Kasumi-1 (cell line): ENCODE measurements at regions not wholly inside any gene's neighbourhood (a gene's known extent, or its start where the extent isn't known, plus 50 kb on each side); places are given as distances from the start of the nearest gene placed in this dataset.
"Not testable (repeated sequence)": the region's sequence is repeated elsewhere in the genome, so short reads cannot be mapped to it uniquely, and the experiment has no call there.

Experiments
- DNase-seq, 2 experiments: peaks; one replicate each; lab custom pipeline; 2025; lab: John Stamatoyannopoulos, UW

DNA sequence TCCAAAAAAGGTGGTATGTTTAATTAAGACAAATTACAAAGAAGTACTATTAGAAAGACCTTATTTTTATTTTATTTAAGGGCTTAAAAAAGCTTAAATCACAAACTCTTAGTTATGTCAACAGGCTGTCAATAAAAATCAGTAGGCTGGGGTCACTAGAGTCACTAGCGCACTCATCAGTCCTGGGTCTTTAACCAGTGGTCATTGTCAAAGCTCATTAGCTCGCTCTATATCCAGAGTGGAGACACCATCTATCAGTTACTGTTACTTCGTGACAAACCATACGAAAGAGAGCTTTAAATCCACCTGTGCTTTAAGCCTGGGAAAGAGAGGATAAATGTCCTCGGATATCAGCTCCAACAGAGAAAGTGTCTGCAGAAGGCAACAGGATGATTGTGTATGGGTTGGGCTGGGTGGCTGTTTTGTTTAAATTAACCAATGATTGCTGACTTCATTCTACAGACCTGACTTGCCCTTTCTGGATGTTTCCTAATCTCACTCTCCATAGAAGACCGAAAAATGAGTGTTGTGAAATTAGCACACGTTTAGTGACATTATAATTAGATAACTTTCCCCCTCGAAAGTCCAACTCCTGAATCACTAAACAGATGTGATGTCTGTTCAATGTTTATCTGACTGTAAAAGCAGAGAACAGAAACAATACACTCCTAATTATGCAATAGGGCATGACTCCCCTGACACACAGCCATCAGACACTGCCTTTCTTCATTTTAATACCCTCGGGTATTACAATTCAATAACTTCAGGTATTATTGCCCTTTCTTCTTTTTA lies 123.6 kb upstream of the TNPO1 start:
- no peak for DNase-seq

DNA sequence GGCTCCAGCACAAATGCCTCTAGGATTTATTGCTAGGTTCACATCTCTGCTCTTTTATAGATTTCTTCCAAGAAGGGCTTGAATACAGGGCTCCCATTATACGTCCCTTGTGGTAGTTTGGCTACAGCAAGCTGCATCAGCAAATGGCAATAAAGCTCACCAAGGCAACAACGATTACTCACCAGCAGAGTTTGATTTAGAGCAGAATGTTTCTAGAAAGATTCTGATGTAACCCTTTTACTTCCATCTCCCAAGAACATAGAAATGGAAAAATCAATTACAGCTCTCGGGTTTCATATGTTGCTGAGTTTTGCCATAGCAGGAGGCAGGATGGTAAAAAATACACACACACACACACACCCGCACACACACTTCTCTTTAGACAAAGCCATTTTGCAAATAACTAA lies 124.2 kb upstream of the TNPO1 start:
- no peak for DNase-seq

DNA sequence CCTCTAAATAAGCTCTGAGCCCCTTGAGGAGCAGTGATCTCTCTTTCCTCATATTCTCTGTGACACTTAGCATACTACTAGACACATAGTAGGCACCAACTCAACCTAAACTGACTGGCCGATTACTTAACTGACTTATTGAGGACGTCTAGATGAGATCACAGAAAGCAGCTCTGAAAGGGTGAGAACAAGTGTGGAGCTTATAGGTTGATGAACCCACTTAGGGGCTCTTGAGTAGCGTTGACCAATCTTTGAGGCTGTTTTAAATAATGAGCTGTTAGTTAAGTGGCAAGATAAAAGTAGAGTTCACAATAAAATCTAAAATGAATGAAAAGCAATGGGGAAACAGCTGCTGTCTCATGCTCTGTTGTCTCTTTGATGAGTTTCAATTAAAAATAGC lies 124.7 kb upstream of the TNPO1 start:
- no peak for DNase-seq

DNA sequence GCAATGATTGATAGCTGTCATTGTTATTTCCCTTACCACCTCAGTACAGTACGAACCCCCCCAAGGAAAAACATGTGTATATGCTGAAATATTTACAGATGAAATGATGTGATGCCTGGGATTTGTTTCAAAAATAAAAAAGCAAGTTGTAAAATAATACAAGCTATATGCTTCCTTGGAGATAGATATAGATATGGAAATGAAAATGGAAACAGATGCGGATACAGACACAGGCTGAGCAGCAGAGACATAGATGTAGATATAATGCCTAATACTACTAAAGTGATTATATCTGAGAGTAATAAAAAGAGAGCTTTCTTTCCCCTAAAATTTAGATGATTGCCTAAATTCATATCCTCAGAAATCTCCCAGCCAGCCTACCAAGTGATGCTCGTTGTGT lies 127.5 kb upstream of the TNPO1 start:
- no peak for DNase-seq

DNA sequence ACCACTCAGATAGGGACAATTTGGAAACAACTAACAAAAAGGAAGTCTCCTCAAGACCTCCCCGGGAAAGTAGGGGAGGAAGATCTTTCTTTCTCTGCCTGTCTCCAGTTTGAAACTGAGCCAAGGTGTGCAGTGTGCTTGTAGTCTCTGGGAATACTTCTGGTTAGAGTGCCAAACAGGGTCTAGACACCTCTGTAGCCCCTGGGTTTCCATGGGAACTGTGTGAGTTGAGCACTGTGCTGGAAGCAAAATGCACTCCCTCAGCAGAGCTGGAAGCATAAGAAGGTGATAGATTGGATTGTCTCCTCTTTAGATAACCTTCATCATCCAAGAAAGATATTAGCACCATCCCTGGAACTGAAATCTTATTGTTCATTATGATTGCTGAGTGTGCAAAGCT lies 129.2 kb upstream of the TNPO1 start:
- DNase-seq: no peak

DNA sequence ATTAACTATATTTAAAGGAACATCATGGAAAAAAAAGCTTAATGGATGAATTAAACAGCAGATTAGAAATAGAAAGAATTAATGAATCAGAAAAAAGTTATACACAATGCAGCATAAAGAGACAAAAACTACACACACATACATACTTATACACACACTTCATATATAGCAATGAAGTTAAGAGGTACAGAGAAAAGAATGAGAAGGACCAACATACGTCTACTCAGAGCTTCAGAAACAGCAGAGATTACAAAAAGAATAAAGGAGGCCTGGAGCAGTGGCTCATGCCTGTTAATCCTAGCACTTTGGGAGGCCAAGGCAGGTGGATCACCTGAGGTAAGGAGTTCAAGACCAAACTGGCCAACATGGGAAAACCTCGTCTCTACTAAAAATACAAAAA lies 133.9 kb upstream of the TNPO1 start:
- DNase-seq: no peak

DNA sequence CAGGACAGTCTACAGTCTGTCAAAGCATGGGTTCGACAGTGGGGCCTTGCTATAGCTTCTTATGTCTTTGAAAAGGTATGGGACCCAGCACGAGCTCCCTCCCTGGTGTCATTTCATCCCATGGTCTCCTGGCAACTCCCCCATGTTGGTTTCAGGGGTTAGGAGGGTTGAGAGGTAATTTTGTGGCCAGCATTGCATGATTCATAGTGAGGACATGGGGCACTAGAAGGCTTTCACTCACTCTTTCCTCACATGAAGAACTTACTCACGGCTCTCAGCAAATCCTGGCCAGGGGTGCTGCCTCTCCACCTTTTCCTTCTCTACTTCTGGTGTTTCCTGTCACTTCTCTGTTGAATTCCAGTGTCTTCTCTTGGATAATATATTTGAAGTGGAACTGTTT lies 134.7 kb upstream of the TNPO1 start:
- DNase-seq: no peak

DNA sequence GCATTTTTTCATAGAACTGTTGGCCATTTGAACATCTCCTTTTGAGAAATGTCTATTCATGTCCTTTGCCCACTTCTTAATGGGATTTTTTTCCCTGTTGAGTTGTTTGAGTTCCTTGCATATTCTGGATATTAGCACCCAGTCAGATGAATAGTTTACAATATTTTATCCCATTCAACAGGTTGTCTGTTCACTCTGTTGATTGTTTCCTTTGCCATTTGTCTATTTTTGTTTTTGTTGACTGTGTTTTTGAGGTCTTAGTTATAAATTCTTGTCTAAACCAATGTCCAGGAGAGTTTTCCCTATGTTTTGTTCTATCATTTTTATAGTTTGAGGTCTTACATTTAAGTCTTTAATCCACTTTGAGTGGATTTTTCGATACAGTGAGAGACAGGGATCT lies 139.0 kb upstream of the TNPO1 start:
- DNase-seq: no peak

DNA sequence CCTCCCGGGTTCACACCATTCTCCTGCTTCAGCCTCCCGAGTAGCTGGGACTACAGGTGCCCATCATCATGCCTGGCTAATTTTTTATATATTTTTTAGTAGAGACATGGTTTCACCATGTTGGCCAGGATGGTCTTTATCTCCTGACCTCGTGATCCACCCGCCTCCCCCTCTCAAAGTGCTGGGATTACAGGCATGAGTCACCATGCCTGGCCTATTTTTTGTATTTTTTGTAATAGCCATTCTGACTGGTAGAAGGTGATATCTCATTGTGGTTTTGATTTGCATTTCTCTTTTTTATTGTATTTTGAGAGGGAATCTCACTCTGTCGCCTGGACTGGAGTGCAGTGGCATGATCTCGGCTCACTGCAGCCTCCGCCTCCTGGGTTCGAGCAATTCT lies 139.6 kb upstream of the TNPO1 start:
- DNase-seq: not testable (repeated sequence)

DNA sequence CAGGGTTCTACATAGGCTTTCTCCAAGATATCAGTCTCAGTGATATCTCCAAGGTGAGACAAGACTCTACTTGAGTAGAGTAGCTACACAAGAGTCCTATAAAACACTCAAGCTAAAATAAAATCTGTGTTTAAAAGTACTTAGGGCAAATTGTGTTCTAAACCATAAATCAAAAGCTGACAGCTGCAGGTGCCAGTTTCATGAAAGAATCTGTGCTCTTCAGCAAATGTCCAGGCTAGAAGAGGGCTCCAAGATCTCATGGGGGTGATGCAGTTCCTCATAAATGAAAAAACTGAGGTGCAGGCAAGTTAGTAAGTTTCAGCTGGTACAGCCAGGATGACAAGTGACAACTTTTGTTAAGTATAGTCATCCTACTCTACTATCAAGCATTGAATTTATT lies 142.8 kb upstream of the TNPO1 start:
- no peak for DNase-seq

DNA sequence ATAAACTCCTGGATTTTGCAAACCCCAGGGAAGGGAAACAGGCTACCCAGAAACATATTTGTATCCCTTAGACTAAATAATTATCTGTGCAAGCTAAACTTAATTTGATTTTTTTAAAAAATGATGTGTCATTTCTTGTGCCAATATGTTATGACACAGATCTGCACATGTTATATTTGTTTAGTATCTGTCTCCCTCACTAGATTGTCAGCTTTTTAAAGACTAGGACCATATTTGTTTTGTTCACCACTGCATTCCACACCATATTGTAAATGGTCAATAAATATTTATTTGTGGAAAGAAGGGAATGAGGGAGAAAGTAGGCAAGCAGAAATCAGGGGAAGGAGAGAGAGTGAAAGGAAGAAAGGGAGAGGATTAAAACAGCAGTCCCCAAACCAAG lies 143.3 kb upstream of the TNPO1 start:
- DNase-seq: no peak

DNA sequence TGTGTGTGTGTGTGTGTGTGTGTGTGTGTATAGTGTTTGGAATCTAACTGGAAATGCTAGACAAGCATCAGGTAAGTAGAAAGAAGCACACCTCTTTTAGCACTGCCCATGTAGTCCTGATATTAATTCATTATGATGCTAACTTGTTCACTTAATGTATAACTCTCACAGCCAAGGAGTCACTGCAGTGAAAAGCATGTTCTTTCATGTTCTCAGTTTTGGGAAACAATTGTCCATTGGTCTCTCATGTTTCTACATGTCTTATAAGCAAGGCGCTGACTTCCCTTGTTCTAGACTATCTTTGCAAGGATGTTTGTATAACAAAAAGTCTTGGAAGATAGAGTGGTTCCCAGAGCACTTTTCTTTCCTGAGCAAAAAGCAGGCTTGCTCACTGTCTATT lies 148.8 kb upstream of the TNPO1 start:
- DNase-seq: no peak

DNA sequence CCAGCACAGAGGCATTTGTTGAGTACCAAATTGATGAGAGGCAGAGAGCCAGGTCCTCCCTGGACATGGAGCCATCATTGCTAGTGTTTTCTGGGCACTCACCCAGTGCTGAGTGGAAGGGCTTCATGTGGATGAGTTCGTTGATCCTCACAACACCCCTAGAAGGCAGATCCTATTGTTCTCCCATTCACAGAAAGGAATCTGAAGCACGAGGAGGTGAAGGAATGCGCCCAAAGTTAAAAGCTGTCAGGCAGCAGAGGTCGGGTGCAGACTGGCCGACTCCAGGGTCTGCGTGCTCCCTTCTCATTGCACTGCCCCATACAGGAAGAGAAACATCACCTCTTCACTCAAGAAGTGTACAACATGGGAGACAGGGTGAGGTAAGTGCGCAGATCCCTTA lies 153.5 kb upstream of the TNPO1 start:
- DNase-seq: no peak

DNA sequence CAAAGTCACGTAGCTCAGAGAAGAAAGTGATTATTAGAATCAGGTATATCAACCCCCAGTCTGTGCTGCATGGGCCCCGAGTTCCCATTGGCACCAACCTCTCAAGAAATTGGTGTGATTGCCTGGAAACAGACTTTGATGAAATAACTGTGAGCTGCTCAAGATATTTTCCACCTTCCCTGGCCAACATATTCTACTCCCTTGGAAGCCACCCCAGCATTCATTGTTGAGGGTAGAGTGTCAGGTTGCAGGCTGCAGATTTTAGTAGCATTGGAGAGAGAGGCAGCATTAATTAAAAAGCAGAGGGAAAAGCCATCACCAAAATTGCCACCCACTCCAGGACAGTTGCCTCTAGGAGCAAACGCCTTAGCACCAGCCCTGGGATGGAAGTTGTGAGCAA lies 154.2 kb upstream of the TNPO1 start:
- no peak for DNase-seq

DNA sequence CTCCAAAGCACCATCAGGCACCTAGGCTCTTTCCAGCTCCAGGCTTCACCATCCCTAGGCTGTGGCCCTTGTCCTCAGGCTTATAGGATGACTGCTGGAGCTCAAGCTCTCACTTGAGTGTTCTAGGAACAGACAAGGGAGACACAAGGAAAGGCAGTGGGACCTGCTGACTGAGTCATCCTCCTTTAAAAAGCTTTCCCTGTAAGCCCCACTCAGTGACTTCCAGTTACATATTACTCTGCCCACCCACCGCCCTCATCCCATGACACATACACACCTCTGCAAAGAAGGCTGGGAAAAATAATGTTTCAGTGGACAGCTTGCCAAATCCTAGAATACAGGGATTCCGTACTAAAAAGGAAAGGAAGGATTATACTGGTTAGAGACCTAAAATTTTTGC lies 154.2 kb upstream of the ZNF366 start:
- no peak for DNase-seq

DNA sequence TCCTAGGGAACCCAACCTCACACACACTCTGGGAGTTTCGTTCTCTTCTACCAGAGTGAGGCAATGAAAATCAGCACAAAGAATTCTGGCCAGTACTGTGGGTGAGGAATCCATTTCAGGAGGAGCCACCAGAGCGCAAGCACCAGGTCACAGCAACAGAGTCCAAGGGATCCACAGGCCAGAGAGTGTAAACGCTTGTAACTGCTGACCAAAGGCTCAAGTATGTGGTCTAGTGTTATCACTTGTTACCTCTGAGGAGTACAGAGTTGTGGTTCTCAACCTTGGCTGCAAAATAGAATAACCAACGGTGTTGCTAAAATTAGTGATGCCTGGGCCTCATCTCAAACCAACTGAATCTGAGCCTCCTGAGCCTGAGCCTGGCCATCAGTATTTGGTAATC lies 152.5 kb upstream of the ZNF366 start:
- DNase-seq: no peak

DNA sequence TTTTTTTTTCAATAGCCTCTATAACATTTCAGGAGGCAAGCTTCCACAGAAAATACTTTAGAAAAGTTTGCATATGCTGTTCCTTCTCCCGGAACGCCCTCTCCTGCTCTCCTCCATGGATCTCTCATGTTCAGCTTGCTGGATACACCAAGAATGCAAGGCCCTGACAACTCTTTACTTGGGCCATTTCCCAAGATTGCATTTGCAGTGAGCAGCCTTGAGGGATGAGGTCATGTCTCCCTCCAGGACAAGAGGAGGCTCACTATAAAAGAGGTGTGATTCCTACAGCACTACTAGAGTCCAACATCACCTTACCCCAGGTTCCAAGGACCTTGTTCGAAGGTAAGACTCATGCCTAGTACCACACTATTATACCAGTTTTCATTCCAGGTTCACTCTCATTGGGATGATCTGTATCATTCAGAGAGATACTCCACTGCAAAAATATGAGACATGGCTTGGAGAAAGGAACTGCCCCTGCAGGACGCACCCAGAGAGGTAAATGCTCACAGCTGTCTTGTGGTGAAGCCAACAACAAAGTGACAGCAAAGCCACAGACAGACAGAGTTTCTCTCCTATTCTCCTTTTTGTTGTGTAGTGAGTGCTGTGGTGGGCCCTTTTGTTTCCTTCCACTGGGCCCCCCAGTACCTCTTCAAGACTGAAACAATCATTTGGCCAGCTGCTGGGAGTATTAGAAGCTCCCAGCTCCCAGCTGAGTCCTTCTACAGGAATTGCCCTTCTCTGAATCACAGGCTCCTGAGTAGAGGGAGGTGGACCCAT lies 151.7 kb upstream of the ZNF366 start:
- no peak for DNase-seq

DNA sequence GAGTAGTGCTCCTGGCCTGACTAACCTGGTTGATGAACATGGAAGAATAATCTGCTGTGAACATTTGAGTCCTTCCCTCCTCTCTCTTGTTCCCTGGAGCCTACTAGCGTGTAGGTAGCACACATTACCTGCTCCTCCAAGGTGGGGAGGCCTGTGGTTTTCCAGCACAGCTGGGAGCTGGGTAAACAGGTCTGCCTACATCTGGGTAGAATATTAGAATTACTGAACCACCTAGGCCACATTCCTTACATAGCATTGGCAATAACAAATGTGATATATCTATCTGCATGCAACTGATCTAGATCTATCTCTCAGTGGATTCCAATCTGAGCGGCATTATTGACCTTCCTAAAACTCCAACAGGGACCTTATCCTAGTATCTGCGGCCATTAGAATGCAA lies 151.0 kb upstream of the ZNF366 start:
- no peak for DNase-seq

DNA sequence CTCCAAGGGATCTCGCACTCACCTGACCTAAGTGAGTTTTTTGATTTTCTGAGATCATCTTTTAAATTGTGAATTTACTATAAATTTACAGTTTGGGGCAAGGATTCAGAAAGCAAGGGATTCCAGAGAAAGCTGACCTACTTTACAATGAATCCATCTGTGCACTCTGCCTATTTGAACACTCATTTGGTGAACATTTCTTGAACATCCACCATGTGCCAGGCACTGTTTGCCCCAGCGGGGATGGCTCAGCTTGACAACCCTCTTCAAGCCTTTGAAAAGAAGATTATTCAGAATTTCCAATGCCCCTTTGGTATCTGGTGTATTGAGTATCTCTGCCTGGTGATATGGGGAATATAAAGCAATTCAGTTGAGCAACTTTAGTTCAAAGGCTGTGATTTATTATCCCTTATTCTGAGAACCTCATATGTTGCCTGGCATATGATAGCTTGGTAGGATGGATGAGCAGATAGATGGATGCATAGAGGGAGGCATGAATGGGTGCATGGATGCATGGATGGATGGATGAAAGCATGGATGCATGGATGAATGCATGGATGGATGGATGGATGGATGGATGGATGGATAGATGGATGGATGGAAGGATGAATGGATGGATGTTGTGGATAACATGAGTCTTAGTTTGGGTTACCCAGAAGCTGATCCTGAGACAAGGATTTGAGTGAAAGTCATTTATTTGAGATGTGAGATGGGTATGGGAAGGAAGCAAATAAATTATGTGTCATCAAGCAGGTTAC lies 149.7 kb upstream of the ZNF366 start:
- DNase-seq: no peak

DNA sequence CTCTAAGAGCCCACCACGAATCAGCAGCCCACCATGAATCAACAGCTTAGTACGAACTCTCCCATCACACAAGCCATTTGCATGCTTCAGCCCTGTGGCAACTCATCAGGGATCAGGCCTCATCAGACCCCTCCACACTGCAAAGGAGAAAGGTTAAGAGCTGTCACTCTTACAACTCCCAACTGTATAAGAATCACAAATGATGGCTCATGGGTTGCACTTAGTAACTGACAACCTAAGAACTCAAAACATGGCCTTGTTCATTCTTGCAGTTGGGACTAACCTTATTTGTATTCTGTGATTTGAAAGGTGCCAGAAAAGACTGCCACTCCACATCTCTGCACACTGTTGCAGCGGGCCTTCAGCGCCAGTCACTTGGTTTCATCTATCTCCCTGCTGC lies 149.1 kb upstream of the ZNF366 start:
- DNase-seq: no peak

DNA sequence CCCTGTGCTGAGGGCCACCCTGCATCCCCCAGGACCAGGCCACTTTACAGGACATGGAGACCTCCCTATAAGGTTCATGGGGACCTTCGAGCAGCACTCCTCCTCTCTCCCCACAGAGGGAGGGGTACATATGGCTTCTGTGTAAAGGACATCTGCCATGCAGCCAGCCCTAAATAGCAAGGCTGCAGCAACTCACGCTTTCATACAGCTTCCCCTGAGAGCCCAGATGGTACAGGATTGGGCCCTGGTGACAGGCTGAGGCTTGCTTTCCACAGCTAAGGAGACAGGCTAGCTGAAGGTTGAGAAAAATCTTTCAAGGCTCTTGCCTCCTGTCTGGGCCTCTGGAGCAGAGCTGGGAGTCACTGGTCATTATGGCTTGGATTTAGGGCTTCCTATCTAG lies 147.0 kb upstream of the ZNF366 start:
- no peak for DNase-seq

DNA sequence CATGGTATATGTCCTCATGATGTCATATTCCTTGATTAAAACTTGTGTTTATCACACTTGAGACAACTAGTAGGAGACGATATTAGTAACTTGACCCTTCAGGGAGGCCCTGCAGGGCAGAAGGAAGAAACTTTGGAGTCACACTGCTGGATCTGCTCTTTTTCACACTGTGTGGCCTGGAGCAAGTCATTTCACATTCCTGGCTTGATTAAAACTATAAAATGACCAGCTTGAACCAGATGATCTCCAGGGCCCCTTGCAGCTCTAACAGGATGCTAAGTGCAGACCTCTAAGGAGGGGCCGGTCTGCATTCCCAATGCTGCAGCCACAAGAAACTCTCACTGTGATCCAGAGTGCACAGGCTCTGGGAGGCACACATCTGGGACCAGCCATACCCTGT lies 146.4 kb upstream of the ZNF366 start:
- no peak for DNase-seq

DNA sequence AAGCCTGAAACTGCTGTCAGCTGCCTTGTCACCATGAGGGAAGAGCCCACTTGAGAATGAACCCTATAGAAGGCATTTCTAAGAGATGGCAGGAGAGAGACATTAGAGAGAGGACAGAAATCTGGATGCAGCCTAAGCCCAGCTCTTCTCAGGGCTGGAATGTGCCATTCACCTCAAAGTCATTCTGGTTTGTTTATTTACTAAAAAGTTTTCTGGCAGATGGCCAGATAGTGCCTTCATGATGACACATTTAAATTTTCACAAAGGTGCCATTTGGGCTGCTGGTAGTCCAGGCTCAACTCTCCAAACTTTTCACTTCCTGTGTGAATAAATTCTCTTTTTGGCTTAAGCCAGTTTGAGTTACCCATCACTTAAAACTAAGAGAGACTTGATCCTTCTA lies 144.6 kb upstream of the ZNF366 start:
- no peak for DNase-seq
